GM21825 (cell line): ENCODE measurements at regions not wholly inside any gene's neighbourhood (a gene's known extent, or its start where the extent isn't known, plus 50 kb on each side); places are given as distances from the start of the nearest gene placed in this dataset.
"Not testable (repeated sequence)": the region's sequence is repeated elsewhere in the genome, so short reads cannot be mapped to it uniquely, and the experiment has no call there.

Experiments
- ATAC-seq: cut with Tn5 transposase; IDR thresholded peaks from one replicate; pipeline ENCODE4 v1.9.1; 2021; ENCODE audit warnings: mild to moderate bottlenecking, moderate library complexity; ENCODE audit not compliant: unreplicated experiment

DNA sequence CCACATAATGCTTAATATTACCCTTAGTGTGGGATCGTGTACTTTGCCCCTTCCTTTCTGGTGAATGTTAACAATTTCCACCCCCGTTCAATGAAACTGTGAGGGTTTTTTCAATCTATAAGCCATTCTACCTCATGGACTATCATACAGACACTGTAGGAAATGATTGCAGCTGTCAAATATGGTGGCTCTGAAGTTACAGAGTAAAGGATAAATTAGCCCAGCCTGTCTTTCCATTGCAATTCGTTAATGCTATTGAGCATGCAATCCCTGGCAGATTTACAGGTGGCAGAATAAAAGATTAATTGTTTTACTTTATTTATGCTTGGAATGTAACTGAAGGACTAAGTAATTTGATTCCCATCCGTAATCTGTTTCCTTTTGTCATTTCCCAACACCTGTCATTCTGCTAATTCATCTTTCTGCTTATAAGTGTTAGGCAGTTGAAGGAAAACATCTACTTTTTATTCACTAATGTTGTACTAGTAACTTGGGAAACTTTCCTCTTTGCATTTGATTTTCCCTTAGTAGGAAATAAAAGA lies 1211.6 kb upstream of the LRRN3 start:
- ATAC-seq = no peak

- no peak for ATAC-seq
Measured at GRCh38 chr7:109890622-109891021, 1200.3 kb upstream of the LRRN3 start.

GRCh38 chr7:109893231-109893630 lies 1197.7 kb upstream of the LRRN3 start:
- no peak for ATAC-seq

GRCh38 chr7:109895536-109895935 lies 1195.4 kb upstream of the LRRN3 start:
- no peak for ATAC-seq

- ATAC-seq = no peak
Measured at GRCh38 chr7:109901926-109902325, 1189.0 kb upstream of the LRRN3 start.

DNA sequence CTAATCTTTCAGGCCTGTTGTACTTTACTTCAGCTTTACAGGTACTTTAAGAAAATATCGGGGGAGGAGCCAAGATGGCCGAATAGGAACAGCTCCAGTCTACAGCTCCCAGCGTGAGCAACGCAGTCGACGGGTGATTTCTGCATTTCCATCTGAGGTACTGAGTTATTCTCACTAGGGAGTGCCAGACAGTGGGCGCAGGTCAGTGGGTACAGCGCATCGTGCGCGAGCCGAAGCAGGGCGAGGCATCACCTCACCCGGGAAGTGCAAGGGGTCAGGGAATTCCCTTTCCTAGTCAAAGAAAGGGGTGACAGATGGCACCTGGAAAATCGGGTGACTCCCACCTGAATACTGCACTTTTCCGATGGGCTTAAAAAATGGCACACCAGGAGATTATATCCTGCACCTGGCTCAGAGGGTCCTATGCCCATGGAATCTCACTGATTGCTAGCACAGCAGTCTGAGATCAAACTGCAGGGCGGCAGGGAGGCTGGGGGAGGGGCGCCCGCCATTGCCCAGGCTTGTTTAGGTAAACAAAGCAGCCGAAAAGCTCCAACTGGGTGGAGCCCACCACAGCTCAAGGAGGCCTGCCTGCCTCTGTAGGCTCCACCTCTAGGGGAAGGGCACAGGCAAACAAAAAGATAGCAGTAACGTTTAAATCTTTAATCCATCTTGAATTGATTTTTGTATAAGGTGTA lies 1185.4 kb upstream of the LRRN3 start:
- ATAC-seq = not testable (repeated sequence)

DNA sequence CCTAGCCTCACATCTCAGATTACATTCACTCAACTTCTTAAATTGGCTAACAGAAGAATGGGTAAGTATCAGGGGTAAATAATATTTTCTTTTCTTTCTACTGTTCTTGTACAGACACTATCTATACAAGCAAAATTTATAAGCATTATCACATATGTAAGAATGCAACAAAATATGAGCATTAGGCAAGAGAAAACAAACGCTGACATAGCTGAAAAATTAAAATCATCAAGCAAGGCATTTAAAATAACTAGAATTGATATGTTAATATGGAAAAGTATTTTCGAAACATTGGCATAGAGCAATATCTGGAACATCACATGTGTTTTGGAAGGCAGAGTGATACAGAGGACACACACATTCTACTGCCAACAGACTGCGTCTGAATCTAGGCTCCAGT lies 1175.3 kb upstream of the LRRN3 start:
- ATAC-seq = no peak

DNA sequence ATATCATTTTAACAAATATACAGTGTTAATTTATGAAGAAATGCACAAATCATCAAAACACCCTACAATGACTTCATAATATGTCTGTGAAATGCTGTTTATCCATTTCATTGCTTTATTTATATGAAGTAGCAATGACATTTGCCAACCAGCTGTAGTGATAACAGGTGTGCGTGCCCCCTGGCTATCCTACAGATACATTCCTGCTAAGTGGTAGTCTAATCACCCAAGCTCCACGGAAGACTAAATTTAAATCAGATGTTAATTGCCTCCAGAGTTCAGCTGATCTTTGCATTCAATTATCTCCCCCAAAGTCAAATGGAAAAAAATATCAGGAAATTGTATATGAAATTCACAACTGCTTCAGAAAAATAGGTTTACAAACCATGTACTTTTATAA lies 1164.2 kb upstream of the LRRN3 start:
- no peak for ATAC-seq

- no peak for ATAC-seq
Measured at GRCh38 chr7:109930049-109930448, 1160.9 kb upstream of the LRRN3 start.

- ATAC-seq = no peak
Measured at GRCh38 chr7:109939207-109939606, 1151.7 kb upstream of the LRRN3 start.

DNA sequence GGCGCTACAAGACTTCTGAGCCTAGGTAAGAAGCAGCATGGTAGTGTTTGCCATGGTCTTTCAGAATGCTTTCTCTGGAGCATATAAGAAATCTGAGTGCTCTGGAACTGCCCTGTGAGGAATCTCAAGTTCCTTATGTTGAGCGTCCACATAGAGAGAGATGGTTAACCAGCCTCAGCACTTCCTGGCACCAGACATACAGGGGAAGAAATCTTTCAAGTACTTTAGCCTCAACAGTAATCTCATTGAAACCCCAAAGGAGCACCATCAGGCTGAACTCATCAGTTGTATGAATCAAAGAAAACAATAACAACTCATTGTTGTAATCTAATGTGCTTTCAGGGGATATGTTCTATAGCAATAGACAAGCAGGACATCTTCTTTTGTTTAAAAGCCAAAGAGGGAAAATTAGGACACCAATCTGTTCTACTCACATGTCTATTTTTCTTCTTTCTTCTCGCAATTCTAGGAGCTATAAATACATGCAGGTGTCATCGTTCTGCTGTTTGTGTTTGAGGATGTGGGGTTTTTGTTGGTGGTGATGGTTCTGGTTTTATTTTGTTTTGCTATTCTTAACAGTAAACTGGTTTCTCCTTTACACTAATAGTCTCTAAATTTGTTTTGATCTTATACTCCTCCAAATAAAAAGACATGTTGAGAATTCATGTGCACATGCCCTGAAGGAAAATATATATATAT lies 1145.0 kb upstream of the LRRN3 start:
- no peak for ATAC-seq

GRCh38 chr7:109950256-109950655 lies 1140.7 kb upstream of the LRRN3 start:
- ATAC-seq = no peak

GRCh38 chr7:109950821-109951564 lies 1139.9 kb upstream of the LRRN3 start:
- no peak for ATAC-seq

GRCh38 chr7:109951565-109951928 lies 1139.4 kb upstream of the LRRN3 start:
- ATAC-seq = no peak

DNA sequence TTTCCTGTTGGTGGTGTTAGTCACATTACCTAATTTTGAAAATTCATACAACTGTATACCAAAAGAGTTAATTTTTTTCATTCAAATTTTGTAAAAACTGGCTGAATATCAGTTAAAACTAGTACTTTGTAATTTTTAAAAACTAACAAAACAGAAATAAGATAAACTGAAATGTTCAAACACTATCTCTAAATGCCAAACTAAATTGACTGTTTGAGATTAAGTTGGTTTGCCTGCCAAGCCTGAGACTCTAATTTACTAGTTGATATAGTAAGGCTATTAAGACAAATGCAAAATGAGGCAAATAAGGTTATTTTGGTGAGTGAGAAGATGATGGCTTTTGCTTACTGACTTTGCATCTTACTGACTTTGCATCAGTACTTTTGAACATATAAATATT lies 1134.9 kb upstream of the LRRN3 start:
- no peak for ATAC-seq

DNA sequence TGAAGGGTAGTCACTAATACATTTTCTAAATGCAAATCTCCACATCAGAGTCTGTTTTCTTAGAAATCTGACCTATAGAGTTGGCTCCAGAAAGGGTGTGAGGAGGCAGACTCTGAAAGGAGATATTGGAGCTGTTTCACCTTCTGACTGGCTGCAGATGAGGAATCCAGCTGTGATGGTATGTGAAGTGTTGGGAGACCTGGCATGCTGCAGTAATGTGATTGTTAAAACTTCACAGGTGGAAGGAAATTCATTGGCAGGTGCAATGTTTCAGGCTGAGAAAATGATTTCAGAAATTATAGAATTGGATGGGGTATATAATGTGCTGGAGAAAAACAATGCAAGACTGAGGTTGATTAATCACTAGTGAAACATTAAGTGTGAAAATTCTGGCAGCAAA lies 1134.0 kb upstream of the LRRN3 start:
- ATAC-seq = no peak

- ATAC-seq = no peak
Measured at GRCh38 chr7:109963741-109964140, 1127.2 kb upstream of the LRRN3 start.

DNA sequence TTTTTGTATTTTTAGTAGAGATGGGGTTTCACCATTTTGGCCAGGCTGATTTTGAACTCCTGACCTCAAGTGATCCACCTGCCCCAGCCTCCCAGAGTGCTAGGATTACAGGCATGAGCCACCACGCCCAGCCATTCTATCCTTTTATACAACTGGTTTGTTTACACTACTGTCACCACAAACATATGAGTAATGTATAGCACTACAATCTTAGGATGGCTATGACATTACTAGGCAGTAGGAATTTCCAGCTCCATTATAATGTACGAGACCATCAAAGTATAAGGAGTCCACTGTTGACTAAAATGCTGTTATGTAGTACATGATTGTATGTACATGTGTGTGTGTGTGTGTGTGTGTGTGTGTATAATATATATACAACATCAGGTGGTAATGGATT lies 1126.1 kb upstream of the LRRN3 start:
- ATAC-seq = no peak

DNA sequence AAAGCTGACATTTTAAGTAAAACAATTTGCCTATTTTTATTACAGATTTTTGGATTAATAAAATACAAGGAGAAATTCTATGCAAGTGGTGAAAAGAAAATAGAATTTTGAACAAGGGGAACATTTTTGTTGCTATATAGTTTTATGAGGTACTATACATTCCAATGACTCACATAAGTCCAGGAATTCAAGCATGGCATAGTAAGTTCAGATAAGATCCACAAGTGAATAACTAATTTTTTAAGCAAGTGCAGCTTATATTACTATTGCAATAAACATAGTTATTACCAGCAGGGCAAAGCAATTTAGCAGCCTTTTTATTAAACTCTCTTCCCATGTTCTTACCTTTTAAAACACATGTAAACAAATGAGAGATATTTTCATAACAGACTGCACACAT lies 1123.5 kb upstream of the LRRN3 start:
- ATAC-seq = no peak

DNA sequence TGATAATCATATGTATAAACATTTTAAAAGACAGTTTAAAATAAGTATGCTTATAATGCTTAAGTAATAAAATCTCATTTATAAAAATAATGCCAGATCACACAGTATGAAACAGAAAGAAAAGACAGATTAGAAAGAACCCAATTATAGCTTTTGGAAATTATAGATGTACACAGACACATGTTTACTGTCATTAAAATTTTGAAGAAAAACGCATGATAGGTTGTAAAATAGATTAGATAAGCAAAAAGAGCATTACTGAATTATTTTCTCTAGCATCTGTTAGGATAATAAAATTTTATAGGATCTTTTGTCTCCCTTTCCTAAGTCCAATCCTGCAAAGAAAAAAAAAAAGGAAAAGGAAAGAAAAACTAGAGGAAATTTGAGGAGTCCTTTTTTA lies 1107.3 kb upstream of the LRRN3 start:
- no peak for ATAC-seq

- ATAC-seq = no peak
Measured at GRCh38 chr7:109984729-109985128, 1106.2 kb upstream of the LRRN3 start.

DNA sequence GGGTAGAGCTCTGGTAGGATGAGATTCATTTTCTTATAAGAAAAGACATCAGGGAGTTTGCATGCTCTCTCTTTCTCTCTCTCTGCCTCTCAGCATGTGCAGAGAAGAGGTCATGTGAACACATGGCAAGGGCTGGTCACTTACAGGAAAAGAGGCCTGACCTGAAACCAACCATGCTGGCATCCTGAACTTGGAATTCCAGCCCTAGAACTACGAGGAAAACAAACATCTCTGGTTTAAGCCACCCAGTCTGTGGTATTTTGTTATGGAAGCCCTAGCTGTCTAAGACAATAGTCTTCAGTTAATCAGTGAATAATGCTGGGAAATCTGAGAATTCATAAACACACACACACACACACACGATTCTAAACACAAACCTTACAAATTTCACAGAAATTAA lies 1104.2 kb upstream of the LRRN3 start:
- no peak for ATAC-seq
